ENCODE measurements at regions not wholly inside any gene's neighbourhood (a gene's known extent, or its start where the extent isn't known, plus 50 kb on each side); places are given as distances from the start of the nearest gene placed in this dataset.

- no peaks in the 10 kb centered on the region for H3K9me3 ChIP-seq
- ATAC-seq (no peak), DNase-seq (no peak)
- H3K4me3 ChIP-seq, result no peak overlapping the region
- no peak overlapping the region for H3K27ac ChIP-seq
- WGBS, 3 donors, result 56 to 58% (median 58%) methylated on average over 4 of the region's 4 CpGs
- intact Hi-C loops (cut with DNase I), result loop anchor here in 1 of 2 donors (10.0 kb wide), 1 partner anchor 1508 kb away; no protein-coding TSS in a partner anchor
- H3K36me3 ChIP-seq (ENCODE audit: insufficient read depth in 1 of 2, low read depth in 1 of 2), result no peaks in the 10 kb centered on the region
- H3K27me3 ChIP-seq (ENCODE audit: insufficient read depth in 3 of 3, low read length in 2 of 3), result no peaks in the 10 kb centered on the region
- H3K4me1 ChIP-seq, result no peaks in the 10 kb centered on the region
- TF ChIP-seq, protein P1, sequence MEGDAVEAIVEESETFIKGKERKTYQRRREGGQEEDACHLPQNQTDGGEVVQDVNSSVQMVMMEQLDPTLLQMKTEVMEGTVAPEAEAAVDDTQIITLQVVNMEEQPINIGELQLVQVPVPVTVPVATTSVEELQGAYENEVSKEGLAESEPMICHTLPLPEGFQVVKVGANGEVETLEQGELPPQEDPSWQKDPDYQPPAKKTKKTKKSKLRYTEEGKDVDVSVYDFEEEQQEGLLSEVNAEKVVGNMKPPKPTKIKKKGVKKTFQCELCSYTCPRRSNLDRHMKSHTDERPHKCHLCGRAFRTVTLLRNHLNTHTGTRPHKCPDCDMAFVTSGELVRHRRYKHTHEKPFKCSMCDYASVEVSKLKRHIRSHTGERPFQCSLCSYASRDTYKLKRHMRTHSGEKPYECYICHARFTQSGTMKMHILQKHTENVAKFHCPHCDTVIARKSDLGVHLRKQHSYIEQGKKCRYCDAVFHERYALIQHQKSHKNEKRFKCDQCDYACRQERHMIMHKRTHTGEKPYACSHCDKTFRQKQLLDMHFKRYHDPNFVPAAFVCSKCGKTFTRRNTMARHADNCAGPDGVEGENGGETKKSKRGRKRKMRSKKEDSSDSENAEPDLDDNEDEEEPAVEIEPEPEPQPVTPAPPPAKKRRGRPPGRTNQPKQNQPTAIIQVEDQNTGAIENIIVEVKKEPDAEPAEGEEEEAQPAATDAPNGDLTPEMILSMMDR (IDR thresholded peaks at IDR 0.05), result no peak
Observed at GRCh38 chr1:165062346-165062745, 294.2 kb downstream of the LMX1A start.

DNA sequence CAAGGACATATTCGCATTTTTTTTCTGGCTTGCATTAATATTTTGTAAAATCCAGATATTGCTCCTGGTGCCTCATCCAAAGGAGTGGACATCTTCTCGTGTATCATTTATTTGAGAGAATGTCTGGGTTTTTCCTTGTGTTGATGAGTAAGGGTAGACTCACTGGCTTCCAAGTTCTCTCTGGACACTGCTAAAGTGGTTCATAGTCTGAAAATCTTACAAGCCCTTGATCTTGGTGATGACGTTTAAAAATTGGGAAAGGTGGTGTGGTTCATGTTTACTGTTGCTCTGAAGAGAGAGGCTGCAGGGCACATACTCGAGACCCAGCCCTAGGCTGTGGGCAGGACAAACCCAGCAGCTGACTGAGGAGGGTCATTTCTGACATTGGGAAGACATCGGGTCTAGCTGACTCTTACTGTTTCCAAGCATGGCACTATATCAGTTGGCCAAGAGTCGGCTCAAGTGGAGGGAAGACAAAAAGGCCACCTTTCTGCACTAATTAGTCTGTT lies 296.2 kb downstream of the LMX1A start:
- intact Hi-C loops (cut with DNase I), result loop anchor here in 1 of 2 donors (10.0 kb wide), 1 partner anchor 1506 kb away; no protein-coding TSS in a partner anchor
- no peak overlapping the region for H3K4me3 ChIP-seq
- H3K9me3 ChIP-seq, result no peaks in the 10 kb centered on the region
- no peaks in the 10 kb centered on the region for H3K27me3 ChIP-seq (ENCODE audit: insufficient read depth in 3 of 3, low read length in 2 of 3)
- WGBS, 3 donors, result 88 to 90% (median 88%) methylated on average over 6 of the region's 6 CpGs
- TF ChIP-seq, protein P1 (IDR thresholded peaks at IDR 0.05), result no peak
- no peaks in the 10 kb centered on the region for H3K36me3 ChIP-seq (ENCODE audit: insufficient read depth in 1 of 2, low read depth in 1 of 2)
- ATAC-seq (no peak), DNase-seq (no peak)
- no peaks in the 10 kb centered on the region for H3K4me1 ChIP-seq
- H3K27ac ChIP-seq, result no peak overlapping the region

GRCh38 chr1:165057956-165058355 lies 298.6 kb downstream of the LMX1A start:
- H3K9me3 ChIP-seq, result no peaks in the 10 kb centered on the region
- DNase-seq (no peak), ATAC-seq (no peak)
- WGBS, 3 donors, result 57 to 78% (median 59%) methylated on average over 3 of the region's 3 CpGs
- no peaks in the 10 kb centered on the region for H3K36me3 ChIP-seq (ENCODE audit: insufficient read depth in 1 of 2, low read depth in 1 of 2)
- no peaks in the 10 kb centered on the region for H3K4me1 ChIP-seq
- H3K27ac ChIP-seq, result no peak overlapping the region
- no peak overlapping the region for H3K4me3 ChIP-seq
- TF ChIP-seq, protein P1 (IDR thresholded peaks at IDR 0.05), result no peak
- no peaks in the 10 kb centered on the region for H3K27me3 ChIP-seq (ENCODE audit: insufficient read depth in 3 of 3, low read length in 2 of 3)
- intact Hi-C loops (cut with DNase I), result no loop called here

- ATAC-seq (no peak), DNase-seq (no peak)
- intact Hi-C loops (cut with DNase I), result no loop called here
- Histone ChIP-seq H3K36me3 (ENCODE audit: insufficient read depth in 1 of 2, low read depth in 1 of 2) (no peaks in the 10 kb centered on the region), H3K4me3 (no peak overlapping the region), H3K27ac (no peak overlapping the region), H3K4me1 (no peaks in the 10 kb centered on the region), H3K9me3 (no peaks in the 10 kb centered on the region), H3K27me3 (ENCODE audit: insufficient read depth in 3 of 3, low read length in 2 of 3) (no peaks in the 10 kb centered on the region)
- TF ChIP-seq, protein P1 (IDR thresholded peaks at IDR 0.05), result no peak
- WGBS, 3 donors, result 21 to 24% (median 21%) methylated on average over 2 of the region's 2 CpGs
Observed at GRCh38 chr1:165056914-165057313, 299.6 kb downstream of the LMX1A start.

DNA sequence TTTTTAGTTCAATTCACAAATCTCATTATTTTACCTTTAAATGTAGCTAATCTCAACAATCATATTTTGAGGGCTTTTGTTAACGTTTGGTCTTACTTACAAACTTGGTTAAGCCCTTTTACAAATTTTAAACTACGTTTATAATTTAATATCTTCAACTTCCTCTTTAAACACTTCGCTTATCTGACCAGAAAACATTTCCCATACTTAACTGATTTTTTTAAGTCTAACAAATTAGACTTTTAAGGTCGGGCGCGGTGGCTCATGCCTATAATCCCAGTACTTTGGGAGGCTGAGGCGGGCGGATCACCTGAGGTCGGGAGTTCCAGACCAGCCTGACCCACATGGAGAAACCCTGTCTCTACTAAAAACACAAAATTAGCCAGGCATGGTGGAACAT lies 300.9 kb downstream of the LMX1A start:
- Histone ChIP-seq H3K36me3 (ENCODE audit: insufficient read depth in 1 of 2, low read depth in 1 of 2) (no peaks in the 10 kb centered on the region), H3K27ac (no peak overlapping the region), H3K4me3 (no peak overlapping the region), H3K4me1 (no peaks in the 10 kb centered on the region), H3K9me3 (no peaks in the 10 kb centered on the region), H3K27me3 (ENCODE audit: insufficient read depth in 3 of 3, low read length in 2 of 3) (no peaks in the 10 kb centered on the region)
- no peak for ATAC-seq
- 78 to 92% (median 87%) methylated on average over 9 of the region's 9 CpGs for WGBS, 3 donors
- TF ChIP-seq, protein P1 (IDR thresholded peaks at IDR 0.05), result no peak
- intact Hi-C loops (cut with DNase I), result no loop called here
- no peak for DNase-seq

All from psoas muscle (tissue), 7 donors.